ELF-1 (cell line): ENCODE measurements at regions not wholly inside any gene's neighbourhood (a gene's known extent, or its start where the extent isn't known, plus 50 kb on each side); places are given as distances from the start of the nearest gene placed in this dataset.

Experiments used
- DNase-seq: peaks from one replicate; pipeline ENCODE4 v3.0.0-alpha.2; 2016; ENCODE audit warnings: low read depth, low spot score

GRCh38 chr20:60064554-60065196 is 106.5 kb downstream of the CDH26 start:
- DNase-seq: no peak

GRCh38 chr20:60065741-60066437 is 107.7 kb downstream of the CDH26 start:
- DNase-seq: no peak

- DNase-seq: no peak
These were observed 108.2 kb downstream of the CDH26 start for GRCh38 chr20:60066438-60066823.

GRCh38 chr20:60068509-60068908 is 110.3 kb downstream of the CDH26 start:
- no peak for DNase-seq

GRCh38 chr20:60069656-60070055 is 111.4 kb downstream of the CDH26 start:
- DNase-seq: no peak

GRCh38 chr20:60070791-60071190 is 112.6 kb downstream of the CDH26 start:
- no peak for DNase-seq

- no peak for DNase-seq
These were observed 113.7 kb downstream of the CDH26 start for GRCh38 chr20:60071965-60072364.

GRCh38 chr20:60073086-60073485 is 114.9 kb downstream of the CDH26 start:
- DNase-seq: no peak

- no peak for DNase-seq
These were observed 115.3 kb downstream of the CDH26 start for GRCh38 chr20:60073504-60073903.

GRCh38 chr20:60074276-60074675 is 116.1 kb downstream of the CDH26 start:
- no peak for DNase-seq

GRCh38 chr20:60078351-60079250 is 120.4 kb downstream of the CDH26 start:
- peak; percentile 80 for DNase-seq

GRCh38 chr20:60080401-60080800 is 122.2 kb downstream of the CDH26 start:
- DNase-seq: no peak

GRCh38 chr20:60085551-60086132 is 127.4 kb downstream of the CDH26 start:
- no peak for DNase-seq

- no peak for DNase-seq
These were observed 128.8 kb downstream of the CDH26 start for GRCh38 chr20:60086821-60087562.

- DNase-seq: peak; percentile 61
These were observed 129.4 kb downstream of the CDH26 start for GRCh38 chr20:60087563-60088105.

- no peak for DNase-seq
These were observed 130.0 kb downstream of the CDH26 start for GRCh38 chr20:60088236-60088635.

GRCh38 chr20:60090631-60091030 is 132.4 kb downstream of the CDH26 start:
- no peak for DNase-seq

- no peak for DNase-seq
These were observed 133.1 kb downstream of the CDH26 start for GRCh38 chr20:60091305-60091704.

- no peak for DNase-seq
These were observed 133.6 kb downstream of the CDH26 start for GRCh38 chr20:60091861-60092260.

- no peak for DNase-seq
These were observed 134.5 kb downstream of the CDH26 start for GRCh38 chr20:60092729-60093128.

- DNase-seq: no peak
These were observed 137.2 kb downstream of the CDH26 start for GRCh38 chr20:60095456-60095855.
